RWPE2 (cell line): ENCODE measurements at regions not wholly inside any gene's neighbourhood (a gene's known extent, or its start where the extent isn't known, plus 50 kb on each side); places are given as distances from the start of the nearest gene placed in this dataset.

ENCODE experiments used
- ATAC-seq: fragments of 200-7000 bp; cut with Tn5 transposase; 3 replicates; pipeline ENCODE4 v1.9.1; 2021; ENCODE audit warnings: low read depth
- DNase-seq: peaks from one replicate; pipeline ENCODE4 v3.0.0-alpha.2; 2020; ENCODE audit warnings: low spot score
- H3K27ac ChIP-seq: fragments of 450-650 bp; 2 replicates; pipeline ENCODE4 v1.5.1; 2017; ENCODE audit warnings: mild to moderate bottlenecking; ENCODE audit not compliant: poor library complexity, severe bottlenecking
- H3K27me3 ChIP-seq: fragments of 250-450 bp; sonication (Bioruptor Pico); 2 replicates; pipeline ENCODE4 v1.5.1; 2021; ENCODE audit warnings: mild to moderate bottlenecking, moderate library complexity; ENCODE audit not compliant: insufficient read depth, poor library complexity, severe bottlenecking
- H3K36me3 ChIP-seq: fragments of 250-450 bp; sonication (Bioruptor Pico); 2 replicates; pipeline ENCODE4 v1.5.1; 2020; ENCODE audit warnings: low read depth, mild to moderate bottlenecking, moderate library complexity
- H3K4me1 ChIP-seq: fragments of 250-450 bp; sonication (Bioruptor Pico); 2 replicates; pipeline ENCODE4 v1.5.1; 2021; ENCODE audit warnings: mild to moderate bottlenecking, moderate library complexity; ENCODE audit not compliant: insufficient read depth, poor library complexity, severe bottlenecking
- H3K4me3 ChIP-seq: fragments of 250-450 bp; sonication (Bioruptor Pico); 2 replicates; pipeline ENCODE4 v1.5.1; 2021; ENCODE audit warnings: mild to moderate bottlenecking, moderate library complexity; ENCODE audit not compliant: severe bottlenecking
- H3K9me3 ChIP-seq: fragments of 250-450 bp; sonication (Bioruptor Pico); 2 replicates; pipeline ENCODE4 v1.5.1; 2021; ENCODE audit warnings: mild to moderate bottlenecking, moderate library complexity; ENCODE audit not compliant: severe bottlenecking
- CTCF ChIP-seq: fragments of 450-650 bp; IDR thresholded peaks from one replicate; pipeline ENCODE4 v1.5.1; 2017; ENCODE audit warnings: mild to moderate bottlenecking, moderate library complexity; ENCODE audit not compliant: poor library complexity, severe bottlenecking

GRCh38 chr13:65028101-65028500, 2202.0 kb downstream of the PCDH9 start:
- H3K9me3 ChIP-seq: no peaks in the 10 kb centered on the region
- peaks cover 3% of the 10 kb centered on the region for H3K4me1 ChIP-seq
- DNase-seq (no peak), ATAC-seq (no peak)
- no peak overlapping the region for H3K4me3 ChIP-seq
- no peak for TF ChIP-seq CTCF
- H3K36me3 ChIP-seq: no peaks in the 10 kb centered on the region
- no peak overlapping the region for H3K27ac ChIP-seq
- no peaks in the 10 kb centered on the region for H3K27me3 ChIP-seq

- ATAC-seq: no peak
- TF ChIP-seq CTCF: no peak
- no peaks in the 10 kb centered on the region for H3K36me3 ChIP-seq
Measured at GRCh38 chr13:65026505-65026904, 2203.6 kb downstream of the PCDH9 start.

GRCh38 chr13:65011378-65011777, 2218.8 kb downstream of the PCDH9 start:
- Histone ChIP-seq H3K27ac (no peak overlapping the region), H3K9me3 (no peaks in the 10 kb centered on the region), H3K4me3 (no peak overlapping the region), H3K4me1 (no peaks in the 10 kb centered on the region), H3K36me3 (no peaks in the 10 kb centered on the region), H3K27me3 (no peaks in the 10 kb centered on the region)
- no peak for TF ChIP-seq CTCF
- ATAC-seq: no peak
- DNase-seq: no peak

More at GRCh38 chr13:65026505-65026904, 2203.6 kb downstream of the PCDH9 start:
- no peaks in the 10 kb centered on the region for H3K9me3 ChIP-seq
- H3K4me1 ChIP-seq: peaks cover 3% of the 10 kb centered on the region
- no peak overlapping the region for H3K4me3 ChIP-seq
- no peak overlapping the region for H3K27ac ChIP-seq
- no peaks in the 10 kb centered on the region for H3K27me3 ChIP-seq
- DNase-seq: no peak

- peak; percentile 36 for TF ChIP-seq CTCF
- Histone ChIP-seq H3K36me3 (no peaks in the 10 kb centered on the region), H3K9me3 (no peaks in the 10 kb centered on the region), H3K4me1 (no peaks in the 10 kb centered on the region), H3K27ac (no peak overlapping the region), H3K27me3 (no peaks in the 10 kb centered on the region), H3K4me3 (no peak overlapping the region)
- DNase-seq (no peak), ATAC-seq (no peak)
Measured at GRCh38 chr13:64997438-64997837, 2232.7 kb downstream of the PCDH9 start.

- Histone ChIP-seq H3K4me1 (no peaks in the 10 kb centered on the region), H3K27ac (no peak overlapping the region), H3K4me3 (no peak overlapping the region), H3K27me3 (no peaks in the 10 kb centered on the region), H3K9me3 (no peaks in the 10 kb centered on the region), H3K36me3 (no peaks in the 10 kb centered on the region)
- no peak for DNase-seq
- ATAC-seq: no peak
- no peak for TF ChIP-seq CTCF
Measured at GRCh38 chr13:64993514-64994164, 2236.5 kb downstream of the PCDH9 start.
